CD14-positive monocyte (primary cell): ENCODE measurements at regions not wholly inside any gene's neighbourhood (a gene's known extent, or its start where the extent isn't known, plus 50 kb on each side); places are given as distances from the start of the nearest gene placed in this dataset.

Source experiments
- DNase-seq, 3 donors: peaks; one replicate each; pipeline ENCODE4 v3.0.0-alpha.2; 2011 to 2022
- H2AFZ ChIP-seq: 2 replicates; pipeline ENCODE4 v1.6.0; 2012; ENCODE audit warnings: mild to moderate bottlenecking, low read depth, low read length, inconsistent platforms; ENCODE audit not compliant: insufficient read depth, poor library complexity, severe bottlenecking
- H3K27ac ChIP-seq, 2 donors: 1 replicate in 1 of 2; 2 replicates in 1 of 2; pipeline ENCODE4 v1.5.1; 2012 to 2013; ENCODE audit warnings: low read length in 2 of 2, control low read depth in 1 of 2, inconsistent platforms in 1 of 2, low read depth in 1 of 2, mild to moderate bottlenecking in 1 of 2
- H3K27me3 ChIP-seq, 2 donors: one replicate each; pipeline versions ENCODE4 v1.6.0 to v1.6.1; 2011 to 2013; ENCODE audit warnings: low read length in 2 of 2; ENCODE audit not compliant: control insufficient read depth in 2 of 2, insufficient read depth in 2 of 2
- H3K36me3 ChIP-seq, 2 donors: replicated peaks in 1 of 2; 1 replicate in 1 of 2; 2 replicates in 1 of 2; pipeline versions ENCODE4 v1.5.1 to v1.6.1; 2012 to 2013; ENCODE audit warnings: low read length in 2 of 2, control low read depth in 1 of 2, inconsistent platforms in 1 of 2, mild to moderate bottlenecking in 1 of 2; ENCODE audit not compliant: insufficient read depth in 2 of 2, control insufficient read depth in 1 of 2
- H3K4me1 ChIP-seq, 2 donors: 1 replicate in 1 of 2; 2 replicates in 1 of 2; pipeline versions ENCODE4 v1.5.1 to v1.6.1; 2012 to 2013; ENCODE audit warnings: low read length in 2 of 2, control low read depth in 1 of 2, inconsistent platforms in 1 of 2, mild to moderate bottlenecking in 1 of 2, moderate library complexity in 1 of 2; ENCODE audit not compliant: insufficient read depth in 2 of 2, control insufficient read depth in 1 of 2
- H3K4me2 ChIP-seq: replicated peaks from 2 replicates; pipeline ENCODE3; 2012; ENCODE audit warnings: low read length, moderate library complexity, mild to moderate bottlenecking; ENCODE audit not compliant: poor library complexity, severe bottlenecking; ENCODE audit errors: extremely low read depth
- H3K4me3 ChIP-seq, 3 experiments: fragments of 200-600 bp in 1 of 3; sonication (generic) in 1 of 3; replicated peaks in 1 of 3; 1 replicate in 2 of 3; 2 replicates in 1 of 3; pipeline ENCODE4 v1.5.1; 2011 to 2013; ENCODE audit warnings: low read length in 3 of 3, mild to moderate bottlenecking in 3 of 3, control low read depth in 2 of 3, low read depth in 2 of 3, inconsistent platforms in 1 of 3, moderate library complexity in 1 of 3
- H3K79me2 ChIP-seq: 2 replicates; pipeline ENCODE4 v1.6.0; 2012; ENCODE audit warnings: mild to moderate bottlenecking, control low read depth, inconsistent platforms, low read length, moderate library complexity; ENCODE audit not compliant: insufficient read depth
- H3K9ac ChIP-seq: 2 replicates; pipeline ENCODE4 v1.6.0; 2017; ENCODE audit warnings: low read length, mild to moderate bottlenecking; ENCODE audit not compliant: insufficient read depth, poor library complexity, severe bottlenecking
- H3K9me3 ChIP-seq, 2 donors: replicated peaks in 1 of 2; 1 replicate in 1 of 2; 2 replicates in 1 of 2; pipeline versions ENCODE4 v1.5.1 to v1.6.1; 2012 to 2013; ENCODE audit warnings: low read length in 2 of 2, control low read depth in 1 of 2; ENCODE audit not compliant: control insufficient read depth in 1 of 2, insufficient read depth in 1 of 2
- H4K20me1 ChIP-seq: 2 replicates; pipeline ENCODE4 v1.6.0; 2012; ENCODE audit warnings: mild to moderate bottlenecking, low read length, control low read depth, moderate library complexity; ENCODE audit not compliant: insufficient read depth
- H3K27ac Mint-ChIP-seq, 7 donors: one replicate each; pipeline ENCODE4 v1.8.0; 2020; ENCODE audit warnings: mild to moderate bottlenecking in 7 of 7, mixed read lengths in 7 of 7, moderate library complexity in 6 of 7, inconsistent platforms in 2 of 7
- H3K27me3 Mint-ChIP-seq, 3 donors: one replicate each; pipeline ENCODE4 v1.8.0; 2021 to 2022; ENCODE audit warnings: low read depth in 3 of 3, mild to moderate bottlenecking in 3 of 3, mixed read lengths in 3 of 3, moderate library complexity in 3 of 3, inconsistent platforms in 1 of 3
- H3K36me3 Mint-ChIP-seq, 2 donors: one replicate each; pipeline ENCODE4 v1.8.0; 2020; ENCODE audit warnings: mixed read lengths in 2 of 2, inconsistent platforms in 1 of 2, mild to moderate bottlenecking in 1 of 2
- H3K4me1 Mint-ChIP-seq: one replicate; pipeline ENCODE4 v1.8.0; 2020; ENCODE audit warnings: mild to moderate bottlenecking, mixed read lengths
- H3K4me3 Mint-ChIP-seq, 2 donors: one replicate each; pipeline ENCODE4 v1.8.0; 2020; ENCODE audit warnings: mild to moderate bottlenecking in 2 of 2, mixed read lengths in 2 of 2, moderate library complexity in 1 of 2
- H3K9me3 Mint-ChIP-seq, 7 donors: one replicate each; pipeline ENCODE4 v1.8.0; 2020 to 2022; ENCODE audit warnings: mixed read lengths in 7 of 7, mild to moderate bottlenecking in 6 of 7, moderate library complexity in 6 of 7, inconsistent platforms in 2 of 7
- WGBS: methylation state at CpG from one replicate; pipeline ENCODE4 v1.1.5; 2013; ENCODE audit warnings: missing lambda C conversion rate; ENCODE audit not compliant: insufficient coverage; 5-methylcytosine and 5-hydroxymethylcytosine counted together
- intact Hi-C, 2 donors: fragments of 100-400 bp; cut with micrococcal nuclease; formaldehyde crosslinking; loops; one replicate each; pipeline versions ENCODE4 v1.15.0 to v1.15.1; 2023
- TF ChIP-seq, protein P1 (sequence below): fragments of 200-600 bp; IDR thresholded peaks from one replicate; pipeline ENCODE4 v1.8.0; 2022; ENCODE audit warnings: antibody characterized with exemption, mild to moderate bottlenecking

DNA sequence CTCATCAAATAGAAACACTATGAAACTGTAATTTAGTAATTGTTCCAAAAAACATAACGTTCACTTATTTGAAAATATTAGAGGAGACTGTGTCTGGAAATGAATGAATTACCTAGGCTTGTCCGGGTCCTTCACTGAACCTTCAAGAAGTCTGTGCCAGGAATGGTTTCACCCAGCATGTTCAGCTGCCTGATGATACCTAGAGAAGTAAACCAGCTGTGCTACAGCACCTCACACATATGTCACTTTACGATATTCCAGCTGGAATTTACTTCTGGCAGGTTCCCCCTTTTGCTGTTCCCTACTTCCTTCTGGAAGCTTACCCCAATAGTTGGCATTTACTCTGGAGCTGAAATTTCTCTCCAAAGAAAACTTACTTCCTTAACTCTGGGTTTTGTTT is 906.5 kb downstream of the FAT4 start:
- Mint-ChIP-seq H3K27ac (no peak overlapping the region), H3K27me3 (peaks cover 0 to 2% (median 0%) of the 10 kb centered on the region in 3 donors), H3K4me3 (no peak overlapping the region), H3K9me3 (peaks cover 0 to 2% (median 0%) of the 10 kb centered on the region in 7 donors), H3K36me3 (no peaks in the 10 kb centered on the region), H3K4me1 (no peaks in the 10 kb centered on the region)
- Histone ChIP-seq H3K4me3 (no peak overlapping the region), H3K36me3 (no peaks in the 10 kb centered on the region), H3K27ac (no peak overlapping the region), H4K20me1 (no peaks in the 10 kb centered on the region), H3K4me1 (no peaks in the 10 kb centered on the region), H3K27me3 (no peaks in the 10 kb centered on the region), H3K9me3 (no peaks in the 10 kb centered on the region), H3K9ac (no peak overlapping the region), H3K4me2 (no peak overlapping the region), H2AFZ (no peak overlapping the region), H3K79me2 (no peaks in the 10 kb centered on the region)
- intact Hi-C loops, result no loop called here
- TF ChIP-seq, protein P1, sequence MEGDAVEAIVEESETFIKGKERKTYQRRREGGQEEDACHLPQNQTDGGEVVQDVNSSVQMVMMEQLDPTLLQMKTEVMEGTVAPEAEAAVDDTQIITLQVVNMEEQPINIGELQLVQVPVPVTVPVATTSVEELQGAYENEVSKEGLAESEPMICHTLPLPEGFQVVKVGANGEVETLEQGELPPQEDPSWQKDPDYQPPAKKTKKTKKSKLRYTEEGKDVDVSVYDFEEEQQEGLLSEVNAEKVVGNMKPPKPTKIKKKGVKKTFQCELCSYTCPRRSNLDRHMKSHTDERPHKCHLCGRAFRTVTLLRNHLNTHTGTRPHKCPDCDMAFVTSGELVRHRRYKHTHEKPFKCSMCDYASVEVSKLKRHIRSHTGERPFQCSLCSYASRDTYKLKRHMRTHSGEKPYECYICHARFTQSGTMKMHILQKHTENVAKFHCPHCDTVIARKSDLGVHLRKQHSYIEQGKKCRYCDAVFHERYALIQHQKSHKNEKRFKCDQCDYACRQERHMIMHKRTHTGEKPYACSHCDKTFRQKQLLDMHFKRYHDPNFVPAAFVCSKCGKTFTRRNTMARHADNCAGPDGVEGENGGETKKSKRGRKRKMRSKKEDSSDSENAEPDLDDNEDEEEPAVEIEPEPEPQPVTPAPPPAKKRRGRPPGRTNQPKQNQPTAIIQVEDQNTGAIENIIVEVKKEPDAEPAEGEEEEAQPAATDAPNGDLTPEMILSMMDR, result no peak
- 100% methylated on average over 2 of the region's 3 CpGs for WGBS
- DNase-seq, result no peak

GRCh38 chr4:126221717-126222340 is 907.1 kb downstream of the FAT4 start:
- intact Hi-C loops, result no loop called here
- no peaks in the 10 kb centered on the region for H3K4me1 ChIP-seq
- H3K27me3 Mint-ChIP-seq, result peaks cover 0 to 2% (median 0%) of the 10 kb centered on the region in 3 donors
- no peak for DNase-seq
- H3K4me1 Mint-ChIP-seq, result no peaks in the 10 kb centered on the region
- no peak overlapping the region for H3K27ac Mint-ChIP-seq
- H3K9me3 ChIP-seq, result no peaks in the 10 kb centered on the region
- peaks cover 0 to 2% (median 0%) of the 10 kb centered on the region in 7 donors for H3K9me3 Mint-ChIP-seq
- WGBS, result no CpG with 5 or more reads among the region's 1 CpG
- no peaks in the 10 kb centered on the region for H3K79me2 ChIP-seq
- H2AFZ ChIP-seq, result no peak overlapping the region
- H3K4me2 ChIP-seq, result no peak overlapping the region
- H3K4me3 Mint-ChIP-seq, result no peak overlapping the region
- no peak overlapping the region for H3K27ac ChIP-seq
- TF ChIP-seq, protein P1, result no peak
- H4K20me1 ChIP-seq, result no peaks in the 10 kb centered on the region
- no peaks in the 10 kb centered on the region for H3K27me3 ChIP-seq
- H3K9ac ChIP-seq, result no peak overlapping the region
- H3K36me3 ChIP-seq, result no peaks in the 10 kb centered on the region
- H3K4me3 ChIP-seq, result no peak overlapping the region
- H3K36me3 Mint-ChIP-seq, result no peaks in the 10 kb centered on the region
